H9 (cell line): ENCODE measurements at regions not wholly inside any gene's neighbourhood (a gene's known extent, or its start where the extent isn't known, plus 50 kb on each side); places are given as distances from the start of the nearest gene placed in this dataset.

ENCODE experiments used
- DNase-seq: peaks from one replicate; pipeline ENCODE4 v3.0.0-alpha.2; 2017
- H2AFZ ChIP-seq: one replicate; pipeline ENCODE4 v1.6.1; 2013; ENCODE audit warnings: mild to moderate bottlenecking, low read length, control low read depth, moderate library complexity
- H2AK5ac ChIP-seq: 2 replicates; pipeline ENCODE4 v1.6.1; 2013; ENCODE audit warnings: low read length, control low read depth, mixed read lengths; ENCODE audit not compliant: insufficient read length
- H2BK120ac ChIP-seq: one replicate; pipeline ENCODE4 v1.6.1; 2013; ENCODE audit warnings: low read depth, mild to moderate bottlenecking, low read length, control low read depth, inconsistent platforms; ENCODE audit not compliant: poor library complexity, severe bottlenecking
- H2BK12ac ChIP-seq: 2 replicates; pipeline ENCODE4 v1.6.1; 2013; ENCODE audit warnings: low read length, control low read depth, mixed read lengths, low read depth; ENCODE audit not compliant: insufficient read length
- H2BK15ac ChIP-seq: 2 replicates; pipeline ENCODE4 v1.6.1; 2013; ENCODE audit warnings: low read depth, low read length, control low read depth
- H2BK20ac ChIP-seq: one replicate; pipeline ENCODE4 v1.6.1; 2013; ENCODE audit warnings: low read depth, mild to moderate bottlenecking, low read length, control low read depth, inconsistent platforms; ENCODE audit not compliant: poor library complexity, severe bottlenecking
- H2BK5ac ChIP-seq: 2 replicates; pipeline ENCODE4 v1.6.1; 2013; ENCODE audit warnings: low read length, control low read depth, mixed read lengths; ENCODE audit not compliant: insufficient read length
- H3K14ac ChIP-seq: 2 replicates; pipeline ENCODE4 v1.6.1; 2013; ENCODE audit warnings: low read length, control low read depth; ENCODE audit not compliant: insufficient read depth
- H3K18ac ChIP-seq: 2 replicates; pipeline ENCODE4 v1.6.1; 2013; ENCODE audit warnings: low read depth, mild to moderate bottlenecking, mixed read lengths, low read length, control low read depth; ENCODE audit not compliant: insufficient read length
- H3K23ac ChIP-seq: 2 replicates; pipeline ENCODE4 v1.6.1; 2013; ENCODE audit warnings: low read length, control low read depth, mixed read lengths, low read depth; ENCODE audit not compliant: insufficient read length
- H3K23me2 ChIP-seq: 2 replicates; pipeline ENCODE4 v1.6.1; 2013; ENCODE audit warnings: low read depth, mild to moderate bottlenecking, mixed read lengths, low read length, control low read depth; ENCODE audit not compliant: insufficient read length, poor library complexity, severe bottlenecking
- H3K27ac ChIP-seq: 2 replicates; pipeline ENCODE4 v1.5.1; 2013; ENCODE audit warnings: low read length, control low read depth, mixed read lengths, low read depth; ENCODE audit not compliant: insufficient read length
- H3K27me3 ChIP-seq: 2 replicates; pipeline ENCODE4 v1.6.1; 2013; ENCODE audit warnings: low read length, control low read depth, inconsistent platforms; ENCODE audit not compliant: insufficient read depth
- H3K4ac ChIP-seq: 2 replicates; pipeline ENCODE4 v1.6.1; 2013; ENCODE audit warnings: low read depth, mild to moderate bottlenecking, control low read depth, inconsistent platforms, low read length, moderate library complexity
- H3K4me1 ChIP-seq: 2 replicates; pipeline ENCODE4 v1.6.1; 2013; ENCODE audit warnings: low read length, control low read depth, inconsistent platforms; ENCODE audit not compliant: insufficient read depth
- H3K4me2 ChIP-seq: 2 replicates; pipeline ENCODE4 v1.6.1; 2013; ENCODE audit warnings: low read length, control low read depth, mixed read lengths; ENCODE audit not compliant: insufficient read length, insufficient read depth
- H3K56ac ChIP-seq: 2 replicates; pipeline ENCODE4 v1.6.1; 2013; ENCODE audit warnings: low read depth, mild to moderate bottlenecking, mixed read lengths, low read length, control low read depth; ENCODE audit not compliant: insufficient read length
- H3K79me1 ChIP-seq: 2 replicates; pipeline ENCODE4 v1.6.1; 2013; ENCODE audit warnings: low read depth, mild to moderate bottlenecking, moderate library complexity, low read length, control low read depth, inconsistent platforms; ENCODE audit not compliant: insufficient read depth, poor library complexity, severe bottlenecking
- H3K79me2 ChIP-seq: 2 replicates; pipeline ENCODE4 v1.6.1; 2013; ENCODE audit warnings: low read length, control low read depth, inconsistent platforms; ENCODE audit not compliant: insufficient read depth
- H3K9ac ChIP-seq: 2 replicates; pipeline ENCODE4 v1.6.1; 2013; ENCODE audit warnings: low read length, control low read depth, mixed read lengths; ENCODE audit not compliant: insufficient read length; ENCODE audit errors: extremely low read depth
- H3K9me3 ChIP-seq: one replicate; pipeline ENCODE4 v1.6.1; 2013; ENCODE audit warnings: low read depth, low read length, inconsistent platforms; ENCODE audit not compliant: control insufficient read depth
- H3T11ph ChIP-seq: one replicate; pipeline ENCODE4 v1.6.1; 2013; ENCODE audit warnings: mild to moderate bottlenecking, low read length, control low read depth, inconsistent platforms
- H4K20me1 ChIP-seq: one replicate; pipeline ENCODE4 v1.6.1; 2013; ENCODE audit not compliant: control insufficient read depth, insufficient read length, insufficient read depth
- H4K5ac ChIP-seq: 2 replicates; pipeline ENCODE4 v1.6.1; 2013; ENCODE audit warnings: low read depth, mild to moderate bottlenecking, mixed read lengths, low read length, control low read depth; ENCODE audit not compliant: insufficient read length
- H4K8ac ChIP-seq: replicated peaks from 2 replicates; pipeline ENCODE4 v1.6.1; 2013; ENCODE audit warnings: low read length, control low read depth, mixed read lengths, low read depth; ENCODE audit not compliant: insufficient read length
- H4K91ac ChIP-seq: 2 replicates; pipeline ENCODE4 v1.6.1; 2013; ENCODE audit warnings: low read depth, mild to moderate bottlenecking, moderate library complexity, mixed read lengths, low read length, control low read depth; ENCODE audit not compliant: insufficient read length
- H3K27ac Mint-ChIP-seq, 3 experiments: 2 replicates in 2 of 3; 3 replicates in 1 of 3; pipeline ENCODE4 v1.8.0; 2020 to 2021; ENCODE audit warnings: mixed read lengths in 3 of 3, mild to moderate bottlenecking in 1 of 3, moderate library complexity in 1 of 3
- H3K27me3 Mint-ChIP-seq: 2 replicates; pipeline ENCODE4 v1.8.0; 2021; ENCODE audit warnings: low read depth, mild to moderate bottlenecking, moderate library complexity, mixed read lengths
- H3K36me3 Mint-ChIP-seq, 3 experiments: 2 replicates in 2 of 3; 3 replicates in 1 of 3; pipeline ENCODE4 v1.8.0; 2020 to 2021; ENCODE audit warnings: low read depth in 3 of 3, mixed read lengths in 3 of 3; ENCODE audit not compliant: insufficient read depth in 1 of 3
- H3K4me1 Mint-ChIP-seq, 2 experiments: 2 replicates each; pipeline ENCODE4 v1.8.0; 2020; ENCODE audit warnings: mixed read lengths in 2 of 2
- H3K4me3 Mint-ChIP-seq, 2 experiments: 2 replicates in 1 of 2; 3 replicates in 1 of 2; pipeline ENCODE4 v1.8.0; 2020 to 2021; ENCODE audit warnings: mild to moderate bottlenecking in 2 of 2, mixed read lengths in 2 of 2, moderate library complexity in 1 of 2
- H3K9me3 Mint-ChIP-seq, 2 experiments: 2 replicates in 1 of 2; 3 replicates in 1 of 2; pipeline ENCODE4 v1.8.0; 2020; ENCODE audit warnings: mild to moderate bottlenecking in 2 of 2, mixed read lengths in 2 of 2, moderate library complexity in 1 of 2
- CTCF ChIP-seq: fragments of 200-600 bp; sonication (generic); conservative IDR thresholded peaks from 3 replicates; pipeline ENCODE4 v1.8.0; 2021; ENCODE audit warnings: antibody characterized with exemption, mild to moderate bottlenecking
- WGBS: extraction: QIAGEN DNeasy Blood & Tissue Kit; methylation state at CpG from one replicate; pipeline ENCODE4 v1.1.7; 2013; ENCODE audit warnings: missing lambda C conversion rate, low lambda C conversion rate, mixed read lengths; ENCODE audit not compliant: insufficient read length; ENCODE audit errors: extremely low coverage; 5-methylcytosine and 5-hydroxymethylcytosine counted together

- Mint-ChIP-seq H3K4me1 (peaks cover 6 to 18% of the 10 kb centered on the region in 2 experiments), H3K36me3 (peaks cover 0 to 4% (median 3%) of the 10 kb centered on the region in 3 experiments; a peak in 1 of 7 replicates), H3K4me3 (no peak overlapping the region), H3K27me3 (peaks cover 1% of the 10 kb centered on the region; the same call in 1 of the 2 replicates), H3K27ac (no peak overlapping the region), H3K9me3 (peaks cover 12 to 14% of the 10 kb centered on the region in 2 experiments)
- WGBS = no CpG with 5 or more reads among the region's 2 CpGs
- Histone ChIP-seq H4K91ac (no peak overlapping the region), H2BK120ac (no peak overlapping the region), H4K8ac (no peak overlapping the region), H2AK5ac (no peak overlapping the region), H3T11ph (no peak overlapping the region), H3K79me2 (no peaks in the 10 kb centered on the region), H2BK20ac (no peak overlapping the region), H3K9ac (no peak overlapping the region), H2BK5ac (no peak overlapping the region), H3K56ac (no peak overlapping the region), H3K4ac (no peak overlapping the region), H3K9me3 (no peaks in the 10 kb centered on the region), H4K20me1 (no peaks in the 10 kb centered on the region), H3K79me1 (no peaks in the 10 kb centered on the region), H3K27ac (no peak overlapping the region), H2AFZ (no peak overlapping the region), H3K27me3 (no peaks in the 10 kb centered on the region), H2BK15ac (no peak overlapping the region), H4K5ac (no peak overlapping the region), H3K4me1 (no peaks in the 10 kb centered on the region), H2BK12ac (no peak overlapping the region), H3K23me2 (no peaks in the 10 kb centered on the region), H3K18ac (no peak overlapping the region), H3K23ac (no peak overlapping the region), H3K4me2 (no peak overlapping the region), H3K14ac (no peak overlapping the region)
- TF ChIP-seq CTCF = no peak
- DNase-seq = no peak
Measured at GRCh38 chr1:181155339-181155738, 66.8 kb downstream of the IER5 start.
